ENCODE measurements at regions not wholly inside any gene's neighbourhood (a gene's known extent, or its start where the extent isn't known, plus 50 kb on each side); places are given as distances from the start of the nearest gene placed in this dataset.

DNA sequence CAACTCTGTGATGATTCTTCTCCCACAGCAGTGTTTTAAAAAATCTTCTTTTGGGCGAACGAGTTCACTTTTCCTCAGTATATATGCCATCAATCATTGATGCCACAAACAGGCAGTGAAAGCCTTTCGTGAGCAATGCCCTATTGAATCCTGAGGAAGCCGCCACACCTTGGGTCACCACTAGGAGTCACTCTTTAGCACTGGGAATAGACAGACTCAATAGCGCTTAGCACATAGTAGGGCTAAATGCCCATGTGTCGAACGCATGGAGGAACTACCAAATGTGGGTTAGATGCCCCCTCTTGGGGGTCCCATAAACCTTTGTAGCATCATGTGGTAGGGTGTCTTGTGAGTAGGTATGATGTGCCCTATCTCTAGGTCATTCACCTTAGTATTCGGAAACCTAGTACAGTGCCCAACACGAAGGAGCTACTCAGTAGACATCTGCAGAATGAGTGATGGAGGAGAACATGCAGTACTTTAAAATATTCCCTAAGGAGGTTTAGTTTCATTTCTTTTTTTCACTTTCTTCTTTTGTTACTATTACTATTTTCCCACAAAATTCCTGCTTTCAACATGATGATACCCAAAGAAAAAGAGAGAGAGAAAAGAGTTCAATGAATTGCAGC, 603.7 kb downstream of the BNC2 start:
- Histone ChIP-seq H2BK120ac (ENCODE audit: low read depth, low read length, poor library complexity, severe bottlenecking) (no peak overlapping the region), H2BK5ac (ENCODE audit: insufficient read length, low read length) (no peak overlapping the region), H4K8ac (replicated peaks; ENCODE audit: insufficient read length, low read depth, low read length) (no peak overlapping the region), H3K9me3 (ENCODE audit: control insufficient read depth, low read depth, low read length) (no peaks in the 10 kb centered on the region), H3K56ac (ENCODE audit: insufficient read length, low read depth, low read length) (no peak overlapping the region), H3K4ac (ENCODE audit: low read depth, low read length) (no peak overlapping the region), H2BK20ac (ENCODE audit: low read depth, low read length, poor library complexity, severe bottlenecking) (no peak overlapping the region), H3K27me3 (ENCODE audit: insufficient read depth, low read length) (no peaks in the 10 kb centered on the region), H3K79me1 (ENCODE audit: insufficient read depth, low read depth, low read length, poor library complexity, severe bottlenecking) (no peaks in the 10 kb centered on the region), H4K20me1 (ENCODE audit: control insufficient read depth, insufficient read depth, insufficient read length) (no peaks in the 10 kb centered on the region), H3K18ac (ENCODE audit: insufficient read length, low read depth, low read length) (no peak overlapping the region), H2BK12ac (ENCODE audit: insufficient read length, low read depth, low read length) (no peak overlapping the region), H3K9ac (ENCODE audit: extremely low read depth, insufficient read length, low read length) (no peak overlapping the region), H3K79me2 (ENCODE audit: insufficient read depth, low read length) (no peaks in the 10 kb centered on the region), H2BK15ac (ENCODE audit: low read depth, low read length) (no peak overlapping the region), H2AFZ (ENCODE audit: low read length) (no peak overlapping the region), H2AK5ac (ENCODE audit: insufficient read length, low read length) (no peak overlapping the region), H3K23ac (ENCODE audit: insufficient read length, low read depth, low read length) (no peak overlapping the region), H3K4me2 (ENCODE audit: insufficient read depth, insufficient read length, low read length) (no peak overlapping the region), H4K5ac (ENCODE audit: insufficient read length, low read depth, low read length) (no peak overlapping the region), H3K23me2 (ENCODE audit: insufficient read length, low read depth, low read length, poor library complexity, severe bottlenecking) (no peaks in the 10 kb centered on the region), H3T11ph (ENCODE audit: low read length) (no peak overlapping the region), H3K27ac (ENCODE audit: insufficient read length, low read depth, low read length) (no peak overlapping the region), H4K91ac (ENCODE audit: insufficient read length, low read depth, low read length) (no peak overlapping the region), H3K14ac (ENCODE audit: insufficient read depth, low read length) (no peak overlapping the region), H3K4me1 (ENCODE audit: insufficient read depth, low read length) (no peaks in the 10 kb centered on the region)
- Mint-ChIP-seq H3K9me3 (no peaks in the 10 kb centered on the region; a peak in 1 of 5 replicates), H3K27ac (no peak overlapping the region), H3K36me3 (ENCODE audit: insufficient read depth in 1 of 3, low read depth in 3 of 3) (no peaks in the 10 kb centered on the region), H3K4me1 (peaks cover 27 to 30% of the 10 kb centered on the region in 2 experiments), H3K4me3 (no peak overlapping the region), H3K27me3 (ENCODE audit: low read depth) (peaks cover 5% of the 10 kb centered on the region)
- peak; percentile 65 for DNase-seq
- TF ChIP-seq, protein P1, sequence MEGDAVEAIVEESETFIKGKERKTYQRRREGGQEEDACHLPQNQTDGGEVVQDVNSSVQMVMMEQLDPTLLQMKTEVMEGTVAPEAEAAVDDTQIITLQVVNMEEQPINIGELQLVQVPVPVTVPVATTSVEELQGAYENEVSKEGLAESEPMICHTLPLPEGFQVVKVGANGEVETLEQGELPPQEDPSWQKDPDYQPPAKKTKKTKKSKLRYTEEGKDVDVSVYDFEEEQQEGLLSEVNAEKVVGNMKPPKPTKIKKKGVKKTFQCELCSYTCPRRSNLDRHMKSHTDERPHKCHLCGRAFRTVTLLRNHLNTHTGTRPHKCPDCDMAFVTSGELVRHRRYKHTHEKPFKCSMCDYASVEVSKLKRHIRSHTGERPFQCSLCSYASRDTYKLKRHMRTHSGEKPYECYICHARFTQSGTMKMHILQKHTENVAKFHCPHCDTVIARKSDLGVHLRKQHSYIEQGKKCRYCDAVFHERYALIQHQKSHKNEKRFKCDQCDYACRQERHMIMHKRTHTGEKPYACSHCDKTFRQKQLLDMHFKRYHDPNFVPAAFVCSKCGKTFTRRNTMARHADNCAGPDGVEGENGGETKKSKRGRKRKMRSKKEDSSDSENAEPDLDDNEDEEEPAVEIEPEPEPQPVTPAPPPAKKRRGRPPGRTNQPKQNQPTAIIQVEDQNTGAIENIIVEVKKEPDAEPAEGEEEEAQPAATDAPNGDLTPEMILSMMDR (conservative IDR thresholded peaks at IDR 0.05): peak; percentile 91
- WGBS (ENCODE audit: extremely low coverage, insufficient read length, low lambda C conversion rate): no CpG with 5 or more reads among the region's 9 CpGs
